ENCODE measurements at regions not wholly inside any gene's neighbourhood (a gene's known extent, or its start where the extent isn't known, plus 50 kb on each side); places are given as distances from the start of the nearest gene placed in this dataset.
A peak's percentile ranks its signal among the peaks of the same experiment; 100 is the strongest.

GRCh38 chr7:9921326-9921725 lies 1052.3 kb upstream of the PHF14 start:
- H3K27me3 ChIP-seq (ENCODE audit: insufficient read depth, low read length) = no peaks in the 10 kb centered on the region
- H3K9me3 ChIP-seq (ENCODE audit: insufficient read depth, low read depth, low read length) = no peaks in the 10 kb centered on the region
- WGBS = over 99% methylated on average over 3 of the region's 3 CpGs
- no peak overlapping the region for H3K27ac ChIP-seq (ENCODE audit: low read depth, low read length)
- H3K4me1 ChIP-seq (ENCODE audit: insufficient read depth, low read length) = 0 out of 2 replicates have a peak, but pooled peaks cover 3% of the 10 kb centered on the region
- no peaks in the 10 kb centered on the region for H3K36me3 ChIP-seq (ENCODE audit: insufficient read depth, low read length)
- H3K9ac ChIP-seq (ENCODE audit: low read depth, low read length) = no peak overlapping the region
- no peak overlapping the region for H3K4me3 ChIP-seq (ENCODE audit: low read length)

DNA sequence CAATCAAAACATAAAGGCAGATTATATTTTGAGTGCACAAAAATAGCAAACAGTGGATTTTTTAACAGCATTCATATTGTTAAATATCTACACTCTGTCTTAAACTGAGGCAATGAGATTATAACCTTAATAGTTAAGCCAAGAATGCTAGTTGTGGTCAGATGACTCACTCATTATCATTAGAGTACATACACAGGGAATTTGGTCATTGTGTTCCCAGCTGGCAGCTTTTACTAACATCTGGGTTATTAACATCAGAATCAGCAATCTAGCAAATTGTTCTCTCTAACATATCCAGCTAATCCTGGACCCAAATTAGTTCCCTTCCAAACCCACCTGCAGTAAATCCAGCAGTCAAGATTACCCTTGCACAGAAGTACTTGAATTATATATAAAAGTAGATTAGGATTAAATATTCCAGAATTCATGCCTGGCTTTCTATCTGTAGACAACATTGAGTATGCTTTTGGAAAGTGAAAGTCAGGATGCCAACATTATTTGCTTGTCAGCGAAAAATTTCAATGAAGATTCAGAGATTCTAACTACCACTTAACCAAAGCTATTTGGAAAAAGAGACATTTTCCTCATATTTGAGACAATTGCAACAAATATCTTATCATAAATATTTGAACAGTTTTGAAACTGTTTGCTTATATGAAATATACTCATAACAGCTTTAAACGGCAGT lies 1035.6 kb upstream of the PHF14 start:
- Histone ChIP-seq H3K9ac (ENCODE audit: low read depth, low read length) (no peak overlapping the region), H3K27me3 (ENCODE audit: insufficient read depth, low read length) (no peaks in the 10 kb centered on the region), H3K27ac (ENCODE audit: low read depth, low read length) (peak overlapping the region; percentile 75), H3K4me3 (ENCODE audit: low read length) (no peak overlapping the region), H3K9me3 (ENCODE audit: insufficient read depth, low read depth, low read length) (0 out of 2 replicates have a peak, but pooled peaks cover 5% of the 10 kb centered on the region), H3K4me1 (ENCODE audit: insufficient read depth, low read length) (peaks cover 30% of the 10 kb centered on the region), H3K36me3 (ENCODE audit: insufficient read depth, low read length) (no peaks in the 10 kb centered on the region)
- WGBS = 92% methylated on average over 1 of the region's 2 CpGs

- Histone ChIP-seq H3K9me3 (ENCODE audit: insufficient read depth, low read depth, low read length) (0 out of 2 replicates have a peak, but pooled peaks cover 5% of the 10 kb centered on the region), H3K36me3 (ENCODE audit: insufficient read depth, low read length) (no peaks in the 10 kb centered on the region), H3K9ac (ENCODE audit: low read depth, low read length) (no peak overlapping the region), H3K27ac (ENCODE audit: low read depth, low read length) (peak overlapping the region; percentile 83; the same call in 1 of the 2 replicates), H3K4me3 (ENCODE audit: low read length) (no peak overlapping the region), H3K4me1 (ENCODE audit: insufficient read depth, low read length) (peaks cover 39% of the 10 kb centered on the region), H3K27me3 (ENCODE audit: insufficient read depth, low read length) (no peaks in the 10 kb centered on the region)
Measured at GRCh38 chr7:9939176-9939575, 1034.5 kb upstream of the PHF14 start.

DNA sequence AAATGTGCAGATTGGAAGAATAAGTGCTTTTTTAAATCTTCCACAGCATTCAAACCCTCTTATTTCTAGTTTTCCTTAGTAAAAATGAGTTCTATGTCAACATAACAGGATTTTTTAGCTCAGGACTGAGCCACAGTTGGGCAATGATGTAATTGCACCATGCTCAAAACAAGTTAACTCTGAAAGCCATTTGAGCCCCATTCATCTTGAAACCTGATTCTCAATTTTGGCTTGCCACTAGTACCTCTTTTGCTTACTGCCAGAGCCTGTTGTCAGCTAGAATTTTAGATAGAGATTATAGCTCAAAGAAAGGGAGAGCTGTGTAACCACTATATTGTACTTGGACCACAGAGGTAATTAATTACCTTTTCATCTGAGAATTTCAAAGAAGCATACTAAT lies 1028.5 kb upstream of the PHF14 start:
- Histone ChIP-seq H3K27me3 (ENCODE audit: insufficient read depth, low read length) (no peaks in the 10 kb centered on the region), H3K9me3 (ENCODE audit: insufficient read depth, low read depth, low read length) (no peaks in the 10 kb centered on the region), H3K27ac (ENCODE audit: low read depth, low read length) (peak overlapping the region; percentile 43), H3K4me3 (ENCODE audit: low read length) (no peak overlapping the region), H3K4me1 (ENCODE audit: insufficient read depth, low read length) (peaks cover 30% of the 10 kb centered on the region), H3K36me3 (ENCODE audit: insufficient read depth, low read length) (no peaks in the 10 kb centered on the region), H3K9ac (ENCODE audit: low read depth, low read length) (no peak overlapping the region)

- Histone ChIP-seq H3K4me1 (ENCODE audit: insufficient read depth, low read length) (peaks cover 30% of the 10 kb centered on the region), H3K27me3 (ENCODE audit: insufficient read depth, low read length) (no peaks in the 10 kb centered on the region), H3K27ac (ENCODE audit: low read depth, low read length) (no peak overlapping the region), H3K4me3 (ENCODE audit: low read length) (no peak overlapping the region), H3K9ac (ENCODE audit: low read depth, low read length) (no peak overlapping the region), H3K36me3 (ENCODE audit: insufficient read depth, low read length) (no peaks in the 10 kb centered on the region), H3K9me3 (ENCODE audit: insufficient read depth, low read depth, low read length) (no peaks in the 10 kb centered on the region)
- WGBS = 43% methylated on average over 2 of the region's 2 CpGs
Measured at GRCh38 chr7:9945857-9946256, 1027.8 kb upstream of the PHF14 start.

- H3K4me1 ChIP-seq (ENCODE audit: insufficient read depth, low read length) = no peaks in the 10 kb centered on the region
- H3K9me3 ChIP-seq (ENCODE audit: insufficient read depth, low read depth, low read length) = no peaks in the 10 kb centered on the region
- H3K9ac ChIP-seq (ENCODE audit: low read depth, low read length) = no peak overlapping the region
- no peaks in the 10 kb centered on the region for H3K27me3 ChIP-seq (ENCODE audit: insufficient read depth, low read length)
- no peaks in the 10 kb centered on the region for H3K36me3 ChIP-seq (ENCODE audit: insufficient read depth, low read length)
- WGBS = 91% methylated on average over 2 of the region's 2 CpGs
- no peak overlapping the region for H3K4me3 ChIP-seq (ENCODE audit: low read length)
- H3K27ac ChIP-seq (ENCODE audit: low read depth, low read length) = no peak overlapping the region
Measured at GRCh38 chr7:9955138-9955537, 1018.5 kb upstream of the PHF14 start.

GRCh38 chr7:9958486-9958885 lies 1015.2 kb upstream of the PHF14 start:
- Histone ChIP-seq H3K27me3 (ENCODE audit: insufficient read depth, low read length) (no peaks in the 10 kb centered on the region), H3K4me1 (ENCODE audit: insufficient read depth, low read length) (peaks cover 14% of the 10 kb centered on the region), H3K9ac (ENCODE audit: low read depth, low read length) (no peak overlapping the region), H3K4me3 (ENCODE audit: low read length) (no peak overlapping the region), H3K36me3 (ENCODE audit: insufficient read depth, low read length) (no peaks in the 10 kb centered on the region), H3K27ac (ENCODE audit: low read depth, low read length) (no peak overlapping the region), H3K9me3 (ENCODE audit: insufficient read depth, low read depth, low read length) (no peaks in the 10 kb centered on the region)
- WGBS = 87% methylated on average over 5 of the region's 5 CpGs

- 83% methylated on average over 2 of the region's 3 CpGs for WGBS
- H3K9me3 ChIP-seq (ENCODE audit: insufficient read depth, low read depth, low read length) = no peaks in the 10 kb centered on the region
- H3K27ac ChIP-seq (ENCODE audit: low read depth, low read length) = no peak overlapping the region
- H3K27me3 ChIP-seq (ENCODE audit: insufficient read depth, low read length) = no peaks in the 10 kb centered on the region
- H3K4me3 ChIP-seq (ENCODE audit: low read length) = no peak overlapping the region
- H3K9ac ChIP-seq (ENCODE audit: low read depth, low read length) = no peak overlapping the region
- H3K4me1 ChIP-seq (ENCODE audit: insufficient read depth, low read length) = peaks cover 14% of the 10 kb centered on the region
- no peaks in the 10 kb centered on the region for H3K36me3 ChIP-seq (ENCODE audit: insufficient read depth, low read length)
Measured at GRCh38 chr7:9960460-9960859, 1013.2 kb upstream of the PHF14 start.

- H3K9ac ChIP-seq (ENCODE audit: low read depth, low read length) = no peak overlapping the region
- no peak overlapping the region for H3K4me3 ChIP-seq (ENCODE audit: low read length)
- no peak overlapping the region for H3K27ac ChIP-seq (ENCODE audit: low read depth, low read length)
- H3K4me1 ChIP-seq (ENCODE audit: insufficient read depth, low read length) = peaks cover 14% of the 10 kb centered on the region
- H3K9me3 ChIP-seq (ENCODE audit: insufficient read depth, low read depth, low read length) = no peaks in the 10 kb centered on the region
- 100% methylated on average over 2 of the region's 5 CpGs for WGBS
- no peaks in the 10 kb centered on the region for H3K27me3 ChIP-seq (ENCODE audit: insufficient read depth, low read length)
- H3K36me3 ChIP-seq (ENCODE audit: insufficient read depth, low read length) = no peaks in the 10 kb centered on the region
Measured at GRCh38 chr7:9961161-9961922, 1012.3 kb upstream of the PHF14 start.

GRCh38 chr7:9962742-9963141 lies 1010.9 kb upstream of the PHF14 start:
- WGBS = 92% methylated on average over 4 of the region's 4 CpGs
- Histone ChIP-seq H3K9ac (ENCODE audit: low read depth, low read length) (no peak overlapping the region), H3K27me3 (ENCODE audit: insufficient read depth, low read length) (no peaks in the 10 kb centered on the region), H3K4me3 (ENCODE audit: low read length) (no peak overlapping the region), H3K9me3 (ENCODE audit: insufficient read depth, low read depth, low read length) (no peaks in the 10 kb centered on the region), H3K36me3 (ENCODE audit: insufficient read depth, low read length) (no peaks in the 10 kb centered on the region), H3K4me1 (ENCODE audit: insufficient read depth, low read length) (peaks cover 14% of the 10 kb centered on the region), H3K27ac (ENCODE audit: low read depth, low read length) (no peak overlapping the region)

GRCh38 chr7:9978106-9979064 lies 995.3 kb upstream of the PHF14 start:
- no CpG with 5 or more reads among the region's 4 CpGs for WGBS
- no peak overlapping the region for H3K9ac ChIP-seq (ENCODE audit: low read depth, low read length)
- H3K27me3 ChIP-seq (ENCODE audit: insufficient read depth, low read length) = no peaks in the 10 kb centered on the region
- no peaks in the 10 kb centered on the region for H3K4me1 ChIP-seq (ENCODE audit: insufficient read depth, low read length)
- H3K9me3 ChIP-seq (ENCODE audit: insufficient read depth, low read depth, low read length) = no peaks in the 10 kb centered on the region
- H3K4me3 ChIP-seq (ENCODE audit: low read length) = no peak overlapping the region
- H3K27ac ChIP-seq (ENCODE audit: low read depth, low read length) = no peak overlapping the region
- no peaks in the 10 kb centered on the region for H3K36me3 ChIP-seq (ENCODE audit: insufficient read depth, low read length)
